ENCODE measurements at regions not wholly inside any gene's neighbourhood (a gene's known extent, or its start where the extent isn't known, plus 50 kb on each side); places are given as distances from the start of the nearest gene placed in this dataset.

DNA sequence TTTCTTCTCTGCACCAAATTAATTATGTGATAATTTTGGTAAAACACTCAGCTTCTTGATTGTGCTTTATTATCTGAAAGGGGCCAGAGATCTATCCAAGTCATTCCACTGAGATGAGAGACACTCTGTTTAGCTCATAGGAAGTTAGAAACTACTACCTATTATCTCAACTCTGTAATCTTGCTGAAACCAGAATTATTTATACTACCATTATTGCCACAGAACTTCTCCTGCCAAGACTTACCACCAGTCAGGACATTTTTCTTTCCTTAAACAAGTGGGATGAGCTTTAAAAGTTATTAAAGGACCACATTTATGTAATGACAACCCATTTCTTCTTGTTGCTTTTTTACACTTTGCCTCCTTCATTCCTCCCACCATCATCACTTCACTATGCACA, 855.6 kb upstream of the PIK3C3 start:
- no peak overlapping the region for H4K8ac ChIP-seq (ENCODE audit: extremely low read depth, insufficient read depth, low read length)
- no peak overlapping the region for H4K91ac ChIP-seq (replicated peaks; ENCODE audit: insufficient read length, low read length)
- no peak overlapping the region for H3K4ac ChIP-seq (replicated peaks; ENCODE audit: insufficient read length, low read depth, low read length)
- no peak overlapping the region for H2BK5ac ChIP-seq (ENCODE audit: low read depth, low read length)
- H3K14ac ChIP-seq (ENCODE audit: insufficient read length): no peak overlapping the region
- no peak overlapping the region for H3K23ac ChIP-seq (ENCODE audit: insufficient read length)
- no peak overlapping the region for H2AFZ ChIP-seq (ENCODE audit: low read length)
- no peaks in the 10 kb centered on the region for H3K36me3 ChIP-seq (ENCODE audit: control insufficient read depth in 2 of 4, insufficient read depth in 4 of 4, low read length in 3 of 4)
- no peak overlapping the region for H2AK5ac ChIP-seq (ENCODE audit: low read depth, low read length)
- ChIA-PET POLR2A (ENCODE audit: partially characterized antibody) (no interaction called here), CTCF (ENCODE audit: partially characterized antibody) (interaction anchor here (2.0 kb wide), 1 partner anchor 11 kb away, joined by 5 read pairs; no protein-coding TSS in a partner anchor)
- H3K4me2 ChIP-seq (ENCODE audit: insufficient read depth in 1 of 2, low read depth in 2 of 2, low read length in 2 of 2): no peak overlapping the region
- H3K18ac ChIP-seq (ENCODE audit: extremely low read depth, low read length): no peak overlapping the region
- no peaks in the 10 kb centered on the region for H4K20me1 ChIP-seq (replicated peaks in 1 of 2; ENCODE audit: control insufficient read depth in 1 of 2, insufficient read depth in 2 of 2, low read length in 2 of 2)
- H2BK20ac ChIP-seq (ENCODE audit: low read length): no peak overlapping the region
- DNase-seq (ENCODE audit: low read depth in 1 of 2, low spot score in 2 of 2) (no peak), FAIRE-seq (no peak)
- no peak overlapping the region for H3K4me3 ChIP-seq (ENCODE audit: extremely low read depth in 1 of 4, insufficient read depth in 2 of 4, low read depth in 3 of 4, low read length in 4 of 4)
- no peaks in the 10 kb centered on the region for H3K79me1 ChIP-seq (ENCODE audit: low read depth, low read length)
- no peak overlapping the region for H3K56ac ChIP-seq (replicated peaks; ENCODE audit: insufficient read length, low read depth, low read length)
- H4K5ac ChIP-seq (ENCODE audit: insufficient read length, low read depth, low read length): no peak overlapping the region
- no peaks in the 10 kb centered on the region for H3K23me2 ChIP-seq (ENCODE audit: low read depth, low read length)
- TF ChIP-seq SP1 (IDR thresholded peaks at IDR 0.05; ENCODE audit: low read depth, low read length): no peak
- no peak for TF ChIP-seq POLR2A (IDR thresholded peaks at IDR 0.05; ENCODE audit: control extremely low read depth in 1 of 2, low read depth in 2 of 2, low read length in 2 of 2)
- TF ChIP-seq ZNF274 (IDR thresholded peaks at IDR 0.05; ENCODE audit: borderline replicate concordance, extremely low read depth, low read length): no peak
- no peak for TF ChIP-seq TCF12 (IDR thresholded peaks at IDR 0.05; ENCODE audit: low read depth, low read length)
- TF ChIP-seq FOSL1 (IDR thresholded peaks at IDR 0.05; ENCODE audit: insufficient read depth, low read depth, low read length): no peak
- no peak for TF ChIP-seq SIRT6 (IDR thresholded peaks at IDR 0.05; ENCODE audit: low read length)
- TF ChIP-seq RFX5 (IDR thresholded peaks at IDR 0.05; ENCODE audit: borderline replicate concordance, low read depth, low read length): no peak
- no peak for TF ChIP-seq SRF (IDR thresholded peaks at IDR 0.05; ENCODE audit: low read depth, low read length)
- no peak for TF ChIP-seq RBBP5 (IDR thresholded peaks at IDR 0.05; ENCODE audit: borderline replicate concordance, low read depth, low read length)
- TF ChIP-seq, protein P1, sequence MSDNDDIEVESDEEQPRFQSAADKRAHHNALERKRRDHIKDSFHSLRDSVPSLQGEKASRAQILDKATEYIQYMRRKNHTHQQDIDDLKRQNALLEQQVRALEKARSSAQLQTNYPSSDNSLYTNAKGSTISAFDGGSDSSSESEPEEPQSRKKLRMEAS (IDR thresholded peaks at IDR 0.05): no peak
- H3K4me1 ChIP-seq (replicated peaks in 1 of 4; ENCODE audit: control insufficient read depth in 3 of 4, insufficient read depth in 4 of 4, low read length in 3 of 4): no peaks in the 10 kb centered on the region; a peak in 1 of 7 replicates
- no peaks in the 10 kb centered on the region for H3K79me2 ChIP-seq (ENCODE audit: control insufficient read depth in 1 of 2, insufficient read depth in 2 of 2, low read length in 2 of 2)
- H2BK15ac ChIP-seq (ENCODE audit: low read length): no peak overlapping the region
- no peaks in the 10 kb centered on the region for H3K27me3 ChIP-seq (replicated peaks in 1 of 4; ENCODE audit: control insufficient read depth in 3 of 4, extremely low read depth in 1 of 4, insufficient read depth in 3 of 4, low read length in 3 of 4)
- H3K9me3 ChIP-seq (ENCODE audit: insufficient read depth in 2 of 2, low read depth in 1 of 2, low read length in 1 of 2): no peaks in the 10 kb centered on the region
- H3K27ac ChIP-seq (ENCODE audit: low read depth, low read length): no peak overlapping the region
- no peak overlapping the region for H3K9ac ChIP-seq (replicated peaks in 1 of 4; ENCODE audit: extremely low read depth in 1 of 4, low read depth in 3 of 4, low read length in 3 of 4)
- H2BK120ac ChIP-seq (replicated peaks; ENCODE audit: low read depth, low read length): no peak overlapping the region
- no peak overlapping the region for H2BK12ac ChIP-seq (ENCODE audit: low read depth, low read length)

Measured in H1 (cell line).